HepG2 (cell line): ENCODE measurements at regions not wholly inside any gene's neighbourhood (a gene's known extent, or its start where the extent isn't known, plus 50 kb on each side); places are given as distances from the start of the nearest gene placed in this dataset.

Experiments used
- ATM ChIP-seq: fragments of 450-650 bp; IDR thresholded peaks from 2 replicates; pipeline ENCODE4 v1.7.1; 2017; ENCODE audit warnings: mild to moderate bottlenecking, borderline replicate concordance
- ELF1 ChIP-seq: sonication (generic); formaldehyde crosslinking; IDR thresholded peaks from 2 replicates; pipeline ENCODE4 v1.4.0; 2020; ENCODE audit warnings: missing genetic modification reagents
- HMG20B ChIP-seq: conservative IDR thresholded peaks from 2 replicates; pipeline ENCODE4 v1.6.1; 2016; ENCODE audit warnings: missing genetic modification reagents, missing compliant biosample characterization
- KLF11 ChIP-seq: IDR thresholded peaks from 2 replicates; pipeline ENCODE4 v1.6.1; 2016; ENCODE audit warnings: missing compliant biosample characterization
- MAF1 ChIP-seq: sonication (generic); formaldehyde crosslinking; IDR thresholded peaks from 2 replicates; pipeline ENCODE4 v1.5.0; 2020; ENCODE audit warnings: missing genetic modification reagents, borderline replicate concordance
- MTF2 ChIP-seq: sonication (generic); formaldehyde crosslinking; IDR thresholded peaks from 2 replicates; pipeline ENCODE4 v1.5.0; 2020; ENCODE audit warnings: missing genetic modification reagents, borderline replicate concordance
- RAD21 ChIP-seq: fragments of 450-650 bp; formaldehyde crosslinking; IDR thresholded peaks from 2 replicates; pipeline ENCODE4 v1.5.0; 2020; ENCODE audit warnings: mild to moderate bottlenecking
- TP53 ChIP-seq: sonication (generic); formaldehyde crosslinking; conservative IDR thresholded peaks from 2 replicates; pipeline ENCODE4 v1.4.0; 2020; ENCODE audit warnings: missing genetic modification reagents
- ZFY ChIP-seq: sonication (generic); formaldehyde crosslinking; IDR thresholded peaks from 2 replicates; pipeline ENCODE4 v1.4.0; 2020; ENCODE audit warnings: missing genetic modification reagents
- ZNF121 ChIP-seq: sonication (generic); formaldehyde crosslinking; IDR thresholded peaks from 2 replicates; pipeline ENCODE4 v1.5.0; 2020; ENCODE audit warnings: mild to moderate bottlenecking, missing genetic modification reagents
- ZNF546 ChIP-seq: sonication (generic); formaldehyde crosslinking; conservative IDR thresholded peaks from 2 replicates; pipeline ENCODE4 v1.8.1; 2023; ENCODE audit warnings: mild to moderate bottlenecking, missing genetic modification reagents
- ZNF547 ChIP-seq: sonication (generic); formaldehyde crosslinking; IDR thresholded peaks from 2 replicates; pipeline ENCODE4 v1.5.1; 2020; ENCODE audit warnings: mild to moderate bottlenecking, missing genetic modification reagents
- ZNF558 ChIP-seq: sonication (generic); formaldehyde crosslinking; IDR thresholded peaks from 2 replicates; pipeline ENCODE4 v1.9.0; 2022; ENCODE audit warnings: mild to moderate bottlenecking, missing genetic modification reagents, borderline replicate concordance
- TF ChIP-seq, protein P1 (sequence below): sonication (generic); formaldehyde crosslinking; IDR thresholded peaks from 2 replicates; pipeline ENCODE4 v1.4.0; 2020; ENCODE audit warnings: missing genetic modification reagents
- TF ChIP-seq, protein P2 (sequence below): sonication (generic); formaldehyde crosslinking; IDR thresholded peaks from 2 replicates; pipeline ENCODE4 v1.5.0; 2020; ENCODE audit warnings: mild to moderate bottlenecking, missing genetic modification reagents, moderate library complexity
- TF ChIP-seq, protein P3 (sequence below): sonication (generic); formaldehyde crosslinking; IDR thresholded peaks from 2 replicates; pipeline ENCODE4 v1.5.0; 2020; ENCODE audit warnings: missing genetic modification reagents
- TF ChIP-seq, protein P4 (sequence below): sonication (generic); formaldehyde crosslinking; IDR thresholded peaks from 2 replicates; pipeline ENCODE4 v1.4.0; 2020; ENCODE audit warnings: mild to moderate bottlenecking, low read depth, missing genetic modification reagents
- TF ChIP-seq, protein P5 (sequence below): sonication (generic); formaldehyde crosslinking; IDR thresholded peaks from 2 replicates; pipeline ENCODE4 v1.5.1; 2020; ENCODE audit warnings: missing genetic modification reagents, mild to moderate bottlenecking, borderline replicate concordance

DNA sequence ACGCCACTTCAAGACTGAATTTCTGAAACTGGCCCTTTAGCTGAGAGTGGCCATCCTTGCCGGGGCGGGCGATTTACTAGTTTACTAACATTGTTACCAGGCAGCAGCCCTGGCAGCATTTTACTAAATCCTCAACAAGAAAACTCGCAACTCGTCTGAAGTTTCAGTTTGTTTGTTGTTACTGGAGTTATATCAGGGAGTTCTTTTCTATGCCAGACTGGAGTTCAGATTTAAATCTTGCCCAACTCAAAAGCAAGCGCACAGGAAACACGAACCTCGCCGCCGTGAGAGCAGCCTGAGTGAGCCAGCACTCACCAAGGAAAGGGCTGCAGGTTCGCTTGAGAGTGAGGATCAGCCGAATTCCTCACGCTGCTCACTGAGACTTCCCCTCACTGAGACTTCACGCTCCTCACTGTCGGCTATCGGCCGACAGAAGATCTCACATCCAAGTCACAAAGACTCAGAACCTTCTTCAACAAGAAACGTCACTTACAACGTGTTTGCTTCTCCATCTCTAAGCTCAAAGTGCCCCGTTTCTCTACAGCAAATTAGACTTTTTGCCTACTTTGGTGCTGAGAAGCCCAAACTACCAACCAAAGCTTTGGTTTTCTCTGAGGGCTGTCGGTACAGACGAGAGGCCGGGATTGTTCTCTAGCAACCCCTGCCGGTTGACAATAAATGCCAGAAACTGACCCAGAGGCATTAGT lies 78.9 kb downstream of the OLIG3 start (continued):
- TF ChIP-seq, protein P1, sequence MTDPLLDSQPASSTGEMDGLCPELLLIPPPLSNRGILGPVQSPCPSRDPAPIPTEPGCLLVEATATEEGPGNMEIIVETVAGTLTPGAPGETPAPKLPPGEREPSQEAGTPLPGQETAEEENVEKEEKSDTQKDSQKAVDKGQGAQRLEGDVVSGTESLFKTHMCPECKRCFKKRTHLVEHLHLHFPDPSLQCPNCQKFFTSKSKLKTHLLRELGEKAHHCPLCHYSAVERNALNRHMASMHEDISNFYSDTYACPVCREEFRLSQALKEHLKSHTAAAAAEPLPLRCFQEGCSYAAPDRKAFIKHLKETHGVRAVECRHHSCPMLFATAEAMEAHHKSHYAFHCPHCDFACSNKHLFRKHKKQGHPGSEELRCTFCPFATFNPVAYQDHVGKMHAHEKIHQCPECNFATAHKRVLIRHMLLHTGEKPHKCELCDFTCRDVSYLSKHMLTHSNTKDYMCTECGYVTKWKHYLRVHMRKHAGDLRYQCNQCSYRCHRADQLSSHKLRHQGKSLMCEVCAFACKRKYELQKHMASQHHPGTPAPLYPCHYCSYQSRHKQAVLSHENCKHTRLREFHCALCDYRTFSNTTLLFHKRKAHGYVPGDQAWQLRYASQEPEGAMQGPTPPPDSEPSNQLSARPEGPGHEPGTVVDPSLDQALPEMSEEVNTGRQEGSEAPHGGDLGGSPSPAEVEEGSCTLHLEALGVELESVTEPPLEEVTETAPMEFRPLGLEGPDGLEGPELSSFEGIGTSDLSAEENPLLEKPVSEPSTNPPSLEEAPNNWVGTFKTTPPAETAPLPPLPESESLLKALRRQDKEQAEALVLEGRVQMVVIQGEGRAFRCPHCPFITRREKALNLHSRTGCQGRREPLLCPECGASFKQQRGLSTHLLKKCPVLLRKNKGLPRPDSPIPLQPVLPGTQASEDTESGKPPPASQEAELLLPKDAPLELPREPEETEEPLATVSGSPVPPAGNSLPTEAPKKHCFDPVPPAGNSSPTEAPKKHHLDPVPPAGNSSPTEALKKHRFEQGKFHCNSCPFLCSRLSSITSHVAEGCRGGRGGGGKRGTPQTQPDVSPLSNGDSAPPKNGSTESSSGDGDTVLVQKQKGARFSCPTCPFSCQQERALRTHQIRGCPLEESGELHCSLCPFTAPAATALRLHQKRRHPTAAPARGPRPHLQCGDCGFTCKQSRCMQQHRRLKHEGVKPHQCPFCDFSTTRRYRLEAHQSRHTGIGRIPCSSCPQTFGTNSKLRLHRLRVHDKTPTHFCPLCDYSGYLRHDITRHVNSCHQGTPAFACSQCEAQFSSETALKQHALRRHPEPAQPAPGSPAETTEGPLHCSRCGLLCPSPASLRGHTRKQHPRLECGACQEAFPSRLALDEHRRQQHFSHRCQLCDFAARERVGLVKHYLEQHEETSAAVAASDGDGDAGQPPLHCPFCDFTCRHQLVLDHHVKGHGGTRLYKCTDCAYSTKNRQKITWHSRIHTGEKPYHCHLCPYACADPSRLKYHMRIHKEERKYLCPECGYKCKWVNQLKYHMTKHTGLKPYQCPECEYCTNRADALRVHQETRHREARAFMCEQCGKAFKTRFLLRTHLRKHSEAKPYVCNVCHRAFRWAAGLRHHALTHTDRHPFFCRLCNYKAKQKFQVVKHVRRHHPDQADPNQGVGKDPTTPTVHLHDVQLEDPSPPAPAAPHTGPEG (CRISPR knock-in tag) = no peak
- TF ChIP-seq, protein P2, sequence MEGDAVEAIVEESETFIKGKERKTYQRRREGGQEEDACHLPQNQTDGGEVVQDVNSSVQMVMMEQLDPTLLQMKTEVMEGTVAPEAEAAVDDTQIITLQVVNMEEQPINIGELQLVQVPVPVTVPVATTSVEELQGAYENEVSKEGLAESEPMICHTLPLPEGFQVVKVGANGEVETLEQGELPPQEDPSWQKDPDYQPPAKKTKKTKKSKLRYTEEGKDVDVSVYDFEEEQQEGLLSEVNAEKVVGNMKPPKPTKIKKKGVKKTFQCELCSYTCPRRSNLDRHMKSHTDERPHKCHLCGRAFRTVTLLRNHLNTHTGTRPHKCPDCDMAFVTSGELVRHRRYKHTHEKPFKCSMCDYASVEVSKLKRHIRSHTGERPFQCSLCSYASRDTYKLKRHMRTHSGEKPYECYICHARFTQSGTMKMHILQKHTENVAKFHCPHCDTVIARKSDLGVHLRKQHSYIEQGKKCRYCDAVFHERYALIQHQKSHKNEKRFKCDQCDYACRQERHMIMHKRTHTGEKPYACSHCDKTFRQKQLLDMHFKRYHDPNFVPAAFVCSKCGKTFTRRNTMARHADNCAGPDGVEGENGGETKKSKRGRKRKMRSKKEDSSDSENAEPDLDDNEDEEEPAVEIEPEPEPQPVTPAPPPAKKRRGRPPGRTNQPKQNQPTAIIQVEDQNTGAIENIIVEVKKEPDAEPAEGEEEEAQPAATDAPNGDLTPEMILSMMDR (CRISPR knock-in tag) = peak; percentile 79
- TF ChIP-seq ZNF121 (CRISPR knock-in tag) = no peak
- TF ChIP-seq, protein P3, sequence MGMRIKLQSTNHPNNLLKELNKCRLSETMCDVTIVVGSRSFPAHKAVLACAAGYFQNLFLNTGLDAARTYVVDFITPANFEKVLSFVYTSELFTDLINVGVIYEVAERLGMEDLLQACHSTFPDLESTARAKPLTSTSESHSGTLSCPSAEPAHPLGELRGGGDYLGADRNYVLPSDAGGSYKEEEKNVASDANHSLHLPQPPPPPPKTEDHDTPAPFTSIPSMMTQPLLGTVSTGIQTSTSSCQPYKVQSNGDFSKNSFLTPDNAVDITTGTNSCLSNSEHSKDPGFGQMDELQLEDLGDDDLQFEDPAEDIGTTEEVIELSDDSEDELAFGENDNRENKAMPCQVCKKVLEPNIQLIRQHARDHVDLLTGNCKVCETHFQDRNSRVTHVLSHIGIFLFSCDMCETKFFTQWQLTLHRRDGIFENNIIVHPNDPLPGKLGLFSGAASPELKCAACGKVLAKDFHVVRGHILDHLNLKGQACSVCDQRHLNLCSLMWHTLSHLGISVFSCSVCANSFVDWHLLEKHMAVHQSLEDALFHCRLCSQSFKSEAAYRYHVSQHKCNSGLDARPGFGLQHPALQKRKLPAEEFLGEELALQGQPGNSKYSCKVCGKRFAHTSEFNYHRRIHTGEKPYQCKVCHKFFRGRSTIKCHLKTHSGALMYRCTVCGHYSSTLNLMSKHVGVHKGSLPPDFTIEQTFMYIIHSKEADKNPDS (CRISPR knock-in tag) = no peak
- TF ChIP-seq, protein P4, sequence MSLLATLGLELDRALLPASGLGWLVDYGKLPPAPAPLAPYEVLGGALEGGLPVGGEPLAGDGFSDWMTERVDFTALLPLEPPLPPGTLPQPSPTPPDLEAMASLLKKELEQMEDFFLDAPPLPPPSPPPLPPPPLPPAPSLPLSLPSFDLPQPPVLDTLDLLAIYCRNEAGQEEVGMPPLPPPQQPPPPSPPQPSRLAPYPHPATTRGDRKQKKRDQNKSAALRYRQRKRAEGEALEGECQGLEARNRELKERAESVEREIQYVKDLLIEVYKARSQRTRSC = no peak
- TF ChIP-seq ELF1 = no peak
- TF ChIP-seq, protein P5, sequence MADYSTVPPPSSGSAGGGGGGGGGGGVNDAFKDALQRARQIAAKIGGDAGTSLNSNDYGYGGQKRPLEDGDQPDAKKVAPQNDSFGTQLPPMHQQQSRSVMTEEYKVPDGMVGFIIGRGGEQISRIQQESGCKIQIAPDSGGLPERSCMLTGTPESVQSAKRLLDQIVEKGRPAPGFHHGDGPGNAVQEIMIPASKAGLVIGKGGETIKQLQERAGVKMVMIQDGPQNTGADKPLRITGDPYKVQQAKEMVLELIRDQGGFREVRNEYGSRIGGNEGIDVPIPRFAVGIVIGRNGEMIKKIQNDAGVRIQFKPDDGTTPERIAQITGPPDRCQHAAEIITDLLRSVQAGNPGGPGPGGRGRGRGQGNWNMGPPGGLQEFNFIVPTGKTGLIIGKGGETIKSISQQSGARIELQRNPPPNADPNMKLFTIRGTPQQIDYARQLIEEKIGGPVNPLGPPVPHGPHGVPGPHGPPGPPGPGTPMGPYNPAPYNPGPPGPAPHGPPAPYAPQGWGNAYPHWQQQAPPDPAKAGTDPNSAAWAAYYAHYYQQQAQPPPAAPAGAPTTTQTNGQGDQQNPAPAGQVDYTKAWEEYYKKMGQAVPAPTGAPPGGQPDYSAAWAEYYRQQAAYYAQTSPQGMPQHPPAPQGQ (CRISPR knock-in tag) = no peak
- no peak for TF ChIP-seq ZNF547 (CRISPR knock-in tag)
- TF ChIP-seq KLF11 (CRISPR knock-in tag) = no peak
- peak; percentile 80 for TF ChIP-seq RAD21
- TF ChIP-seq HMG20B (CRISPR knock-in tag) = no peak
- TF ChIP-seq TP53 = no peak
- no peak for TF ChIP-seq ZFY (CRISPR knock-in tag)
- TF ChIP-seq MAF1 (CRISPR knock-in tag) = no peak
- no peak for TF ChIP-seq ZNF546
- no peak for TF ChIP-seq MTF2 (CRISPR knock-in tag)
- TF ChIP-seq ZNF558 = no peak
- TF ChIP-seq ATM = no peak
